NCI-H526 (cell line): ENCODE measurements at regions not wholly inside any gene's neighbourhood (a gene's known extent, or its start where the extent isn't known, plus 50 kb on each side); places are given as distances from the start of the nearest gene placed in this dataset.

Experiments
- DNase-seq, 2 experiments: peaks; one replicate each; lab custom pipeline; 2025; lab: John Stamatoyannopoulos, UW

DNA sequence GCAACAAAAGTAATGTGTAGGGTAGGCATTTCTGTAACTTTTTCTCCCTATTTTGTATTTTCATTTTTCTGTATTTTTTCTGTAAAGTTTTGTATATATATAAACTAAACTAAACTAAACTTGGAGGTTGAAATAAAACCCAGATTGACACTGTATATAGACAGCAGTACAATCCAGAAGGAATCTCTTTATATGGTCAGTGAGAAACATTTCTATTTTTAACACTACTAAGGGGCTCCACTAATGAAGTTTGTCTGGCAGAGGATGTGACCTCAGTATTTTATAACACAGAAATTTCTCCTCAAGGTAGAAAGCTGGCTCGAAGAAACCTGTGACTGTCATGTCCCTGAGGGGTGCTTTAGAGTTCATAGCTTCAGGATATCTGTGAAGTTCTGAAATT lies 959.2 kb downstream of the ADGRL3 start:
- DNase-seq: no peak

- no peak for DNase-seq
These were observed 956.1 kb downstream of the ADGRL3 start for GRCh38 chr4:62156205-62156604.

DNA sequence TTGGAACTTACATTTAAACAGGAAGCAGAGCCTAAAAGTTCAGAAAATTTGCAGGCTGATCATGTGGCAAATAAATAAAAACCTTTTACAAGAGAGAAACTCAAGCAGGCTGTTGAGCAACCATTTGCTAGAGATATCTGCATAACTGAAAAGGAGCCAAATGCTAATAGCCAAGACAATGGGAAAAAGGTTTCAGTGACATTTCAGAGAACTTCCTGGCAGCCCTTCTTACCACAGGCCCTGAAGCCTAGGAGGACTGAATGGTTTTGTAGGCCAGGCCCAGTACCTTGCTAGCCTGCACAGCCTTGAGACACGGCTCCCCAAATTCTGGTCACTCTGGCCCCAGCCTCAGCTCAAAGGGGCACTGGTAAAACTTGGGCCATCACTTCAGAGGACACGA lies 945.1 kb downstream of the ADGRL3 start:
- DNase-seq: no peak

GRCh38 chr4:62144431-62144830 lies 944.3 kb downstream of the ADGRL3 start:
- DNase-seq: no peak

DNA sequence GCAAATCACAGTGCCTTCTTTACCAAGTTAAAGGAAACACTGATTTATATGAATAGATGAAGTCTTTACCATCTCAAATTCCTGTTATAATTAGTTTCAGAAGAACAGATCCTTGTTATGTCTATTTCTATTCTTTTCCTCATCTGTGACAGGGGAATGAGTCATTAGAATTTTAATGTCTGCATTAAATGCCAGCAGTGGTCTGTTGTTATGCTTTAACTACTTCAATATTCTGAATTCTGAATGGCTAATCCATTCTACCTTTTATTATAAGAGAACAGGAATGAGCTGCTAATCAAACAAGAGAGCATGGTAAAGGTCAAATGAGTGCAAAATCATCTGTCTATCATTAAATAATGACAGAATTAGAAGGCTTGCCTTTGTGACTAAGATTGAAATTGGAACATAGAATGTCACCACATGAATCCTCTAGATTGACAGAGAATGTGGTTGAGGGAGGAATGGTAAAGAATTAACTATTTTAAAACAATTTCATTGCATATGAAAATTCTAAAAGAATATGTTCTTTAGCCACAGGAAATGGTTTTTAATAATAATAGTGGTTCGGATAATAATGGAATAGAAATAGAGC lies 935.5 kb downstream of the ADGRL3 start:
- no peak for DNase-seq

- no peak for DNase-seq
These were observed 933.9 kb downstream of the ADGRL3 start for GRCh38 chr4:62133977-62134376.

DNA sequence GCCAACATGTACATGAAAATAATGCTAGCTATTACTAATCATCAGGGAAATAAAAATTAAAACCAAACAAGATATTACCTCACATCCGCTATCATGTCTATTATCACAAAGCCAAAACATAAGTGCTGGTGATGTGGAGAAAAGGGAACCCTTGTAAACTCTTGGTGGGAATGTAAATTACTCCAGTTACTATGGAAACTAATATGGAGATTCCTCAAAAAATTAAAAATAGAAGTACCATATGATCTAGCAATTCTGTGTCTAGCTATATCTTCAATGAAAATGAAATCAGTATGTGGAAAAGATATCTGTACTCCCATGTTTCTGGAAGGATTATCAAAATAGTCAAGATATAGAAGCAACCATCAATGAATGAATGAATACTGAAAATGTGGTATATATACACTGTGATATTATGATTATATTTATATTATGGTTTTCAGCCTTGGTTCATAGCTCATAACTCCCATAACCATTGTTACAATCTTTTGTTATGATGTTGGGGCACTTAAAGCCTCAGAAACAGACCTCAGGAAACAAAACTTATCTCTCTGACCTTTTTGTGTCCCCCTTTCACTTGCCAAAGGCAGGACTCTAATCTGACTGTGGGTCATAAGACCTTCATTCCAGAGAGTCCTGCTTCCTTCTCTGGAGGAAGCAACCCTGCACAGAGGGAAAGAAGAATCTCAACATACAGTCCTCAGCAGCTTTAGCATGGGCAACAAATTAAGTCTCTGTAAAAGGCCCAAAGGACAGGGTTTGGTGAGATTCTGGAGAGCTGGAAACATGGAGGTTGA lies 933.2 kb downstream of the ADGRL3 start:
- no peak for DNase-seq

DNA sequence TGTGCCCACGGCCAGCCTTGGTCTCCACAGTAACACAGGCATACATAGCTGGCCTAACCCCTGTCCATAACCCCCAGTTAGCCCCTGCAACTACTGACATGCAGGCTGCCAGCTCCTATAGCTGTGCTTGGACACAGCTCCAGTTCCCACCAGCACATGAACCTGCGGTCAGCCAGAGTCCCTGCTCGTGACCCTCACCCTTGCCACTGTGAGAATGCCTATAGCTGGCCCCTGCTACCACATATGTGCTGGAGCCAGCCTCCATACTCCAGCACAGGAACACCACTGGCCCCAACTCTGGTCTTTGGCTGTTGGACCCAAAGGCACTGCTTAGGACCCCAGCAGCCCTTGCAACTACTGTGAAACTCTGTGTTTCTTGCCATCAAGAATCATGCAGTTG lies 930.9 kb downstream of the ADGRL3 start:
- no peak for DNase-seq

GRCh38 chr4:62130637-62131036 lies 930.5 kb downstream of the ADGRL3 start:
- no peak for DNase-seq

DNA sequence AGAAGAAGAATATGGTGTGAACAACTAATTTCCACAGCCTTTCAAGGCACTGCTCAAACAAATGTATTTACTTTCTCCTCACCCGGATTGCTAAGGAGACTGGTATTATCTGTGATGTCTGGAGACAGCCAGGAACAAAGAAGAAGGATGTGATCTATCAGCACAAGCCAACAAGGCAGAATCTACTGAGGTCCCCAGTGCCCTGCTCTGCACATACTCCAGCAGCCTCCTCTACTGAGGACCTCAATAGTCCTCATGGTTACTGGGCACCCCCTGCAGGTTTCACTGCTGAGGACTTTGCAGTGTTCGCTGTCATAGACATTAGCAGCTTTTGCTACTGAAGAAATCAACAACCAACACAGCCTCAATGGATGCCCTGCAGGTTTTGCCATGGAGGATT lies 930.1 kb downstream of the ADGRL3 start:
- peak in 1 of 2 experiments; percentile 5 for DNase-seq
